H1 (cell line): ENCODE measurements at regions not wholly inside any gene's neighbourhood (a gene's known extent, or its start where the extent isn't known, plus 50 kb on each side); places are given as distances from the start of the nearest gene placed in this dataset.

Experiments used
- CTCF ChIA-PET: fragments of 300-600 bp; sonication (Branson Sonifier 250); formaldehyde crosslinking; loops from one replicate; lab custom pipeline; 2021; ENCODE audit not compliant: partially characterized antibody; lab: Charles Lee
- POLR2A ChIA-PET: fragments of 300-600 bp; sonication (Branson Sonifier 250); formaldehyde crosslinking; loops from one replicate; lab custom pipeline; 2021; ENCODE audit warnings: inconsistent platforms; ENCODE audit not compliant: partially characterized antibody; lab: Charles Lee
- DNase-seq, 2 experiments: peaks; one replicate each; pipeline versions ENCODE4 v3.0.0 to v3.0.0-alpha.2; 2010 to 2022; ENCODE audit warnings: low spot score in 2 of 2, low read depth in 1 of 2, mixed read lengths in 1 of 2
- FAIRE-seq: peaks from 2 replicates; lab custom pipeline; 2011; peaks lifted over from hg19 to GRCh38; lab: Jason Lieb, UNC
- H2AFZ ChIP-seq: 2 replicates; pipeline ENCODE4 v1.8.1; 2012; ENCODE audit warnings: low read length, inconsistent platforms
- H2AK5ac ChIP-seq: 2 replicates; pipeline ENCODE4 v1.6.1; 2013; ENCODE audit warnings: low read depth, low read length
- H2BK120ac ChIP-seq: replicated peaks from 2 replicates; pipeline ENCODE3; 2013; ENCODE audit warnings: low read depth, low read length, inconsistent platforms
- H2BK12ac ChIP-seq: 2 replicates; pipeline ENCODE4 v1.6.1; 2013; ENCODE audit warnings: low read depth, low read length
- H2BK15ac ChIP-seq: 2 replicates; pipeline ENCODE4 v1.6.1; 2013; ENCODE audit warnings: low read length
- H2BK20ac ChIP-seq: 2 replicates; pipeline ENCODE4 v1.6.1; 2013; ENCODE audit warnings: low read length
- H2BK5ac ChIP-seq: 2 replicates; pipeline ENCODE4 v1.6.1; 2013; ENCODE audit warnings: low read depth, low read length
- H3K14ac ChIP-seq: 2 replicates; pipeline ENCODE4 v1.6.1; 2013; ENCODE audit warnings: inconsistent platforms; ENCODE audit not compliant: insufficient read length
- H3K18ac ChIP-seq: 2 replicates; pipeline ENCODE4 v1.6.1; 2013; ENCODE audit warnings: low read length; ENCODE audit errors: extremely low read depth
- H3K23ac ChIP-seq: 2 replicates; pipeline ENCODE4 v1.6.1; 2013; ENCODE audit warnings: inconsistent platforms; ENCODE audit not compliant: insufficient read length
- H3K23me2 ChIP-seq: 2 replicates; pipeline ENCODE4 v1.6.1; 2013; ENCODE audit warnings: low read depth, low read length
- H3K27ac ChIP-seq: 2 replicates; pipeline ENCODE4 v1.6.1; 2011; ENCODE audit warnings: low read depth, low read length, inconsistent platforms
- H3K27me3 ChIP-seq, 4 experiments: replicated peaks in 1 of 4; 1 replicate in 1 of 4; 2 replicates in 3 of 4; pipeline versions ENCODE4 v1.6.1 to v1.8.1; 2011 to 2013; ENCODE audit warnings: low read length in 3 of 4, mild to moderate bottlenecking in 3 of 4, inconsistent platforms in 2 of 4, mixed read lengths in 2 of 4, moderate library complexity in 1 of 4; ENCODE audit not compliant: control insufficient read depth in 3 of 4, insufficient read depth in 3 of 4; ENCODE audit errors: extremely low read depth in 1 of 4
- H3K36me3 ChIP-seq, 4 experiments: 2 replicates each; pipeline versions ENCODE4 v1.6.1 to v1.8.1; 2011 to 2013; ENCODE audit warnings: mild to moderate bottlenecking in 4 of 4, low read length in 3 of 4, moderate library complexity in 2 of 4, control low read depth in 1 of 4, inconsistent platforms in 1 of 4; ENCODE audit not compliant: insufficient read depth in 4 of 4, control insufficient read depth in 2 of 4
- H3K4ac ChIP-seq: replicated peaks from 2 replicates; pipeline ENCODE3; 2013; ENCODE audit warnings: low read length, low read depth, mixed read lengths, inconsistent platforms; ENCODE audit not compliant: insufficient read length
- H3K4me1 ChIP-seq, 4 experiments: replicated peaks in 1 of 4; 1 replicate in 1 of 4; 2 replicates in 3 of 4; pipeline versions ENCODE4 v1.6.1 to v1.8.1; 2011 to 2013; ENCODE audit warnings: low read length in 3 of 4, inconsistent platforms in 2 of 4, mixed read lengths in 1 of 4; ENCODE audit not compliant: insufficient read depth in 4 of 4, control insufficient read depth in 3 of 4
- H3K4me2 ChIP-seq, 2 experiments: 2 replicates each; pipeline versions ENCODE4 v1.6.1 to v1.8.1; 2011 to 2013; ENCODE audit warnings: low read depth in 2 of 2, low read length in 2 of 2, control low read depth in 1 of 2, inconsistent platforms in 1 of 2, mild to moderate bottlenecking in 1 of 2; ENCODE audit not compliant: insufficient read depth in 1 of 2
- H3K4me3 ChIP-seq, 4 experiments: fragments of 200-600, 300-600 bp in 1 of 4; sonication (generic), shearing (Covaris generic), sonication (Bioruptor Twin) in 1 of 4; 2 replicates each; pipeline versions ENCODE4 v1.5.1 to v1.8.1; 2011 to 2016; ENCODE audit warnings: low read length in 4 of 4, low read depth in 3 of 4, control low read depth in 2 of 4, inconsistent platforms in 2 of 4, mild to moderate bottlenecking in 2 of 4, mixed read lengths in 1 of 4, moderate library complexity in 1 of 4; ENCODE audit not compliant: insufficient read depth in 2 of 4; ENCODE audit errors: extremely low read depth in 1 of 4
- H3K56ac ChIP-seq: replicated peaks from 2 replicates; pipeline ENCODE3; 2013; ENCODE audit warnings: low read depth, mild to moderate bottlenecking, mixed read lengths, low read length, inconsistent platforms; ENCODE audit not compliant: insufficient read length
- H3K79me1 ChIP-seq: 2 replicates; pipeline ENCODE4 v1.6.1; 2013; ENCODE audit warnings: low read depth, low read length, control low read depth
- H3K79me2 ChIP-seq, 2 experiments: 2 replicates each; pipeline versions ENCODE4 v1.6.1 to v1.8.1; 2012 to 2013; ENCODE audit warnings: low read length in 2 of 2, mild to moderate bottlenecking in 2 of 2, inconsistent platforms in 1 of 2; ENCODE audit not compliant: insufficient read depth in 2 of 2, control insufficient read depth in 1 of 2
- H3K9ac ChIP-seq, 4 experiments: replicated peaks in 1 of 4; 1 replicate in 1 of 4; 2 replicates in 3 of 4; pipeline versions ENCODE4 v1.6.1 to v1.8.1; 2011 to 2013; ENCODE audit warnings: low read depth in 3 of 4, low read length in 3 of 4, control low read depth in 2 of 4, mild to moderate bottlenecking in 2 of 4, moderate library complexity in 2 of 4, inconsistent platforms in 1 of 4; ENCODE audit errors: extremely low read depth in 1 of 4
- H3K9me3 ChIP-seq, 2 experiments: 2 replicates each; pipeline versions ENCODE4 v1.6.1 to v1.8.1; 2012 to 2013; ENCODE audit warnings: mild to moderate bottlenecking in 2 of 2, moderate library complexity in 2 of 2, control low read depth in 1 of 2, inconsistent platforms in 1 of 2, low read depth in 1 of 2, low read length in 1 of 2, mixed read lengths in 1 of 2; ENCODE audit not compliant: insufficient read depth in 2 of 2
- H4K20me1 ChIP-seq, 2 experiments: replicated peaks in 1 of 2; 2 replicates each; pipeline versions ENCODE3 to v1.8.1; 2011 to 2013; ENCODE audit warnings: inconsistent platforms in 2 of 2, low read length in 2 of 2, mild to moderate bottlenecking in 1 of 2; ENCODE audit not compliant: insufficient read depth in 2 of 2, control insufficient read depth in 1 of 2
- H4K5ac ChIP-seq: 2 replicates; pipeline ENCODE4 v1.6.1; 2013; ENCODE audit warnings: low read length, low read depth, mixed read lengths, inconsistent platforms; ENCODE audit not compliant: insufficient read length
- H4K8ac ChIP-seq: 2 replicates; pipeline ENCODE4 v1.8.0; 2013; ENCODE audit warnings: mild to moderate bottlenecking, moderate library complexity, low read length, inconsistent platforms; ENCODE audit not compliant: insufficient read depth; ENCODE audit errors: extremely low read depth
- H4K91ac ChIP-seq: replicated peaks from 2 replicates; pipeline ENCODE3; 2013; ENCODE audit warnings: low read length, mixed read lengths, inconsistent platforms; ENCODE audit not compliant: insufficient read length
- ASH2L ChIP-seq: fragments of 200-600, 300-600 bp; sonication (generic); IDR thresholded peaks from one replicate; pipeline ENCODE4 v1.7.1; 2017; ENCODE audit warnings: low read length
- BRCA1 ChIP-seq: IDR thresholded peaks from 2 replicates; pipeline ENCODE4 v1.6.1; 2012; ENCODE audit warnings: low read depth, low read length, improper control_type of control experiment
- CHD1 ChIP-seq: IDR thresholded peaks from 2 replicates; pipeline ENCODE4 v1.6.1; 2012; ENCODE audit warnings: low read depth, low read length, improper control_type of control experiment
- CHD2 ChIP-seq: IDR thresholded peaks from 2 replicates; pipeline ENCODE4 v1.6.1; 2012; ENCODE audit warnings: low read length, improper control_type of control experiment
- EZH2 ChIP-seq: fragments of 200-600 bp; sonication (generic); IDR thresholded peaks from 2 replicates; pipeline ENCODE4 v1.7.1; 2012; ENCODE audit warnings: low read depth, mild to moderate bottlenecking, moderate library complexity, low read length, inconsistent platforms; ENCODE audit not compliant: severe bottlenecking
- GTF2F1 ChIP-seq: IDR thresholded peaks from 2 replicates; pipeline ENCODE4 v1.6.1; 2012; ENCODE audit warnings: low read depth, low read length, improper control_type of control experiment, borderline replicate concordance
- JUND ChIP-seq: IDR thresholded peaks from 2 replicates; pipeline ENCODE4 v1.6.1; 2011; ENCODE audit warnings: mild to moderate bottlenecking, improper control_type of control experiment, low read length
- NANOG ChIP-seq: IDR thresholded peaks from 2 replicates; pipeline ENCODE4 v1.6.1; 2011; ENCODE audit warnings: low read length, low read depth, mild to moderate bottlenecking, inconsistent platforms; ENCODE audit not compliant: insufficient read depth, poor library complexity, severe bottlenecking
- RBBP5 ChIP-seq: IDR thresholded peaks from 2 replicates; pipeline ENCODE4 v1.7.1; 2012; ENCODE audit warnings: low read depth, mild to moderate bottlenecking, inconsistent platforms, low read length, moderate library complexity, borderline replicate concordance
- SIX5 ChIP-seq: IDR thresholded peaks from 2 replicates; pipeline ENCODE4 v1.6.1; 2011; ENCODE audit warnings: mild to moderate bottlenecking, low read depth, low read length
- TBP ChIP-seq: IDR thresholded peaks from 2 replicates; pipeline ENCODE4 v1.6.1; 2011; ENCODE audit warnings: low read depth, low read length, improper control_type of control experiment
- TEAD4 ChIP-seq: IDR thresholded peaks from 2 replicates; pipeline ENCODE4 v1.6.1; 2012; ENCODE audit warnings: low read depth, low read length, inconsistent platforms, mixed read lengths
- WGBS, 2 experiments: shearing (Covaris generic) in 1 of 2; methylation state at CpG; one replicate each; pipeline versions ENCODE4 v1.1.6 to v1.1.7; 2013 to 2015; ENCODE audit warnings: low lambda C conversion rate in 2 of 2, mixed read lengths in 2 of 2, inconsistent platforms in 1 of 2, low coverage in 1 of 2, missing lambda C conversion rate in 1 of 2; ENCODE audit not compliant: insufficient replicate concordance in 2 of 2, insufficient coverage in 1 of 2, insufficient read length in 1 of 2; ENCODE audit errors: extremely low coverage in 1 of 2, missing lambda C conversion rate in 1 of 2; 5-methylcytosine and 5-hydroxymethylcytosine counted together
- TF ChIP-seq, protein P1 (sequence below), 3 experiments: IDR thresholded peaks; 1 replicate in 2 of 3; 2 replicates in 1 of 3; pipeline versions ENCODE4 v1.5.1 to v1.6.1; 2011; ENCODE audit warnings: low read length in 3 of 3, mild to moderate bottlenecking in 3 of 3, inconsistent platforms in 2 of 3, low read depth in 1 of 3, moderate library complexity in 1 of 3; ENCODE audit not compliant: insufficient read depth in 1 of 3; ENCODE audit errors: control extremely low read depth in 1 of 3

DNA sequence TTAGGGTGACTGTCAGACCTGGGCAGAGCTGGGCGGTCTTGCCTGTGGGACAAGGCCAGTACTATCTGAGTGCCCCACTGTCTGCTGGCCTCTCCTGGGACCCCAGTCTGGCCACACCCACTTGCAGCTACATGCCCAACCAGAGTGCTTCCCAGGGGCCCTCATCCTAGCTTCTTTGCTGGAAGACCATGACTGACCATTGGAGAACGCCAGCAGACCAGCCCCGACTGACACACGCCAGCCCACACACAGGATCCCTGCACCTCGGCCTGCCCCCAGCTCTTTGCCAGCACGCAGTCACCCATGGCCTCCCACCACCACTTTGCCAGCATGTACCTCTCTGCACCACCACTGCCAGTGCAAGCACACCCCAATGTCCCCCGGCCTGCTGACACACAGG lies 585.7 kb downstream of the ZNF674 start:
- no peaks in the 10 kb centered on the region for H3K79me1 ChIP-seq
- H2BK20ac ChIP-seq: no peak overlapping the region
- H2AK5ac ChIP-seq: no peak overlapping the region
- no peak overlapping the region for H3K4me3 ChIP-seq
- H3K18ac ChIP-seq: no peak overlapping the region
- no peak for FAIRE-seq
- no peaks in the 10 kb centered on the region for H3K4me1 ChIP-seq
- H3K9me3 ChIP-seq: no peaks in the 10 kb centered on the region
- no peak overlapping the region for H2BK12ac ChIP-seq
- H3K56ac ChIP-seq: no peak overlapping the region
- no peak overlapping the region for H2BK5ac ChIP-seq
- H3K27me3 ChIP-seq: no peaks in the 10 kb centered on the region
- no peaks in the 10 kb centered on the region for H3K23me2 ChIP-seq
- no peak overlapping the region for H3K4ac ChIP-seq
- no peaks in the 10 kb centered on the region for H4K20me1 ChIP-seq
- H2BK15ac ChIP-seq: no peak overlapping the region
- no peak overlapping the region; the same call in 1 of the 2 replicates for H4K8ac ChIP-seq
- WGBS, 2 experiments: 90% methylated on average over 4 of the region's 7 CpGs; no CpG with 5 or more reads in 1 of the 2 experiments
- CTCF ChIA-PET: no interaction called here
- POLR2A ChIA-PET: no interaction called here
- DNase-seq: no peak
- no peak overlapping the region for H3K4me2 ChIP-seq
- H3K9ac ChIP-seq: no peak overlapping the region
- H2AFZ ChIP-seq: no peak overlapping the region
- no peak overlapping the region for H2BK120ac ChIP-seq
- no peaks in the 10 kb centered on the region for H3K79me2 ChIP-seq
- no peak overlapping the region for H3K23ac ChIP-seq
- H3K27ac ChIP-seq: no peak overlapping the region
- no peaks in the 10 kb centered on the region for H3K36me3 ChIP-seq
- no peak overlapping the region for H3K14ac ChIP-seq
- H4K91ac ChIP-seq: no peak overlapping the region
- no peak overlapping the region for H4K5ac ChIP-seq
- TF ChIP-seq TBP: no peak
- no peak for TF ChIP-seq SIX5
- TF ChIP-seq, protein P1, sequence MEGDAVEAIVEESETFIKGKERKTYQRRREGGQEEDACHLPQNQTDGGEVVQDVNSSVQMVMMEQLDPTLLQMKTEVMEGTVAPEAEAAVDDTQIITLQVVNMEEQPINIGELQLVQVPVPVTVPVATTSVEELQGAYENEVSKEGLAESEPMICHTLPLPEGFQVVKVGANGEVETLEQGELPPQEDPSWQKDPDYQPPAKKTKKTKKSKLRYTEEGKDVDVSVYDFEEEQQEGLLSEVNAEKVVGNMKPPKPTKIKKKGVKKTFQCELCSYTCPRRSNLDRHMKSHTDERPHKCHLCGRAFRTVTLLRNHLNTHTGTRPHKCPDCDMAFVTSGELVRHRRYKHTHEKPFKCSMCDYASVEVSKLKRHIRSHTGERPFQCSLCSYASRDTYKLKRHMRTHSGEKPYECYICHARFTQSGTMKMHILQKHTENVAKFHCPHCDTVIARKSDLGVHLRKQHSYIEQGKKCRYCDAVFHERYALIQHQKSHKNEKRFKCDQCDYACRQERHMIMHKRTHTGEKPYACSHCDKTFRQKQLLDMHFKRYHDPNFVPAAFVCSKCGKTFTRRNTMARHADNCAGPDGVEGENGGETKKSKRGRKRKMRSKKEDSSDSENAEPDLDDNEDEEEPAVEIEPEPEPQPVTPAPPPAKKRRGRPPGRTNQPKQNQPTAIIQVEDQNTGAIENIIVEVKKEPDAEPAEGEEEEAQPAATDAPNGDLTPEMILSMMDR (IDR thresholded peaks at IDR 0.05; ENCODE audit: control extremely low read depth in 1 of 3, insufficient read depth in 1 of 3, low read depth in 1 of 3, low read length in 3 of 3): no peak
- TF ChIP-seq TEAD4: no peak
- no peak for TF ChIP-seq GTF2F1
- no peak for TF ChIP-seq EZH2
- TF ChIP-seq CHD2: no peak
- no peak for TF ChIP-seq RBBP5
- no peak for TF ChIP-seq BRCA1
- no peak for TF ChIP-seq NANOG
- TF ChIP-seq CHD1: no peak
- TF ChIP-seq ASH2L: no peak
- TF ChIP-seq JUND: no peak
